WTC11 (cell line): ENCODE measurements at regions not wholly inside any gene's neighbourhood (a gene's known extent, or its start where the extent isn't known, plus 50 kb on each side); places are given as distances from the start of the nearest gene placed in this dataset.

ENCODE experiments used
- ATAC-seq: fragments of 200-7000 bp; cut with Tn5 transposase; 2 replicates; pipeline ENCODE4 v1.10.0; 2021; ENCODE audit warnings: mild to moderate bottlenecking, moderate library complexity
- CTCF ChIA-PET: fragments of 300-600 bp; sonication (Branson Sonifier 250); formaldehyde crosslinking; loops from one replicate; lab custom pipeline; 2021; ENCODE audit warnings: antibody characterized with exemption; lab: Charles Lee
- POLR2A ChIA-PET: fragments of 350-600 bp; sonication (Branson Sonifier 250); formaldehyde crosslinking; loops from one replicate; lab custom pipeline; 2021; ENCODE audit warnings: antibody characterized with exemption; lab: Charles Lee
- DNase-seq: peaks from one replicate; pipeline ENCODE4 v3.0.0; 2021; ENCODE audit warnings: low spot score
- H3K27ac Mint-ChIP-seq: 2 replicates; pipeline ENCODE4 v1.8.0; 2021; ENCODE audit warnings: mixed read lengths
- H3K27me3 Mint-ChIP-seq: 2 replicates; pipeline ENCODE4 v1.8.0; 2021; ENCODE audit warnings: low read depth, mild to moderate bottlenecking, moderate library complexity, mixed read lengths
- H3K36me3 Mint-ChIP-seq: 2 replicates; pipeline ENCODE4 v1.8.0; 2021; ENCODE audit warnings: mixed read lengths
- H3K4me1 Mint-ChIP-seq: 2 replicates; pipeline ENCODE4 v1.8.0; 2022; ENCODE audit warnings: mixed read lengths
- H3K4me3 Mint-ChIP-seq: 2 replicates; pipeline ENCODE4 v1.8.0; 2021; ENCODE audit warnings: mild to moderate bottlenecking, moderate library complexity, mixed read lengths
- H3K9me3 Mint-ChIP-seq: 2 replicates; pipeline ENCODE4 v1.8.0; 2021; ENCODE audit warnings: mixed read lengths
- CBFB ChIP-seq: sonication (generic); formaldehyde crosslinking; IDR thresholded peaks from 2 replicates; pipeline ENCODE4 v1.8.1; 2022; ENCODE audit warnings: mild to moderate bottlenecking, low read depth, missing genetic modification reagents
- FOXJ3 ChIP-seq: sonication (generic); formaldehyde crosslinking; IDR thresholded peaks from 2 replicates; pipeline ENCODE4 v1.9.0; 2021; ENCODE audit warnings: missing genetic modification reagents, mild to moderate bottlenecking, borderline replicate concordance
- KAT7 ChIP-seq: sonication (generic); formaldehyde crosslinking; IDR thresholded peaks from 2 replicates; pipeline ENCODE4 v1.8.1; 2023; ENCODE audit warnings: missing genetic modification reagents, mild to moderate bottlenecking, borderline replicate concordance
- MXD4 ChIP-seq: fragments of 250-450 bp; sonication (Bioruptor Pico); IDR thresholded peaks from 2 replicates; pipeline ENCODE4 v1.8.0; 2021; ENCODE audit warnings: mild to moderate bottlenecking, moderate library complexity, borderline replicate concordance
- NFE2L1 ChIP-seq: sonication (generic); formaldehyde crosslinking; IDR thresholded peaks from 2 replicates; pipeline ENCODE4 v1.8.1; 2023; ENCODE audit warnings: missing genetic modification reagents
- NR2C2 ChIP-seq: sonication (generic); formaldehyde crosslinking; IDR thresholded peaks from 2 replicates; pipeline ENCODE4 v1.8.0; 2022; ENCODE audit warnings: mild to moderate bottlenecking, missing genetic modification reagents
- PRRX2 ChIP-seq: fragments of 250-450 bp; sonication (Bioruptor Pico); IDR thresholded peaks from 2 replicates; pipeline ENCODE4 v1.8.0; 2021; ENCODE audit warnings: mild to moderate bottlenecking
- RELA ChIP-seq: sonication (generic); formaldehyde crosslinking; IDR thresholded peaks from 2 replicates; pipeline ENCODE4 v1.8.1; 2022; ENCODE audit warnings: missing genetic modification reagents, mild to moderate bottlenecking, borderline replicate concordance
- SMAD4 ChIP-seq: sonication (generic); formaldehyde crosslinking; IDR thresholded peaks from 2 replicates; pipeline ENCODE4 v1.8.0; 2022; ENCODE audit warnings: mild to moderate bottlenecking, missing genetic modification reagents
- SOX15 ChIP-seq: fragments of 250-450 bp; sonication (Bioruptor Pico); IDR thresholded peaks from 2 replicates; pipeline ENCODE4 v1.9.0; 2021; ENCODE audit warnings: mild to moderate bottlenecking
- TEAD1 ChIP-seq: sonication (generic); formaldehyde crosslinking; IDR thresholded peaks from 2 replicates; pipeline ENCODE4 v1.8.0; 2022; ENCODE audit warnings: mild to moderate bottlenecking, missing genetic modification reagents
- TEAD4 ChIP-seq: sonication (generic); formaldehyde crosslinking; IDR thresholded peaks from 2 replicates; pipeline ENCODE4 v1.8.0; 2022; ENCODE audit warnings: mild to moderate bottlenecking, missing genetic modification reagents
- ZNF121 ChIP-seq: sonication (generic); formaldehyde crosslinking; IDR thresholded peaks from 2 replicates; pipeline ENCODE4 v1.8.0; 2023; ENCODE audit warnings: missing genetic modification reagents
- TF ChIP-seq, protein P1 (sequence below): fragments of 250-450 bp; sonication (Bioruptor Pico); IDR thresholded peaks from 2 replicates; pipeline ENCODE4 v1.9.0; 2021; ENCODE audit warnings: mild to moderate bottlenecking
- TF ChIP-seq, protein P2 (sequence below): fragments of 250-450 bp; sonication (Bioruptor Pico); IDR thresholded peaks from 2 replicates; pipeline ENCODE4 v1.9.0; 2021; ENCODE audit warnings: moderate library complexity, mild to moderate bottlenecking, inconsistent platforms, borderline replicate concordance
- TF ChIP-seq, protein P3 (sequence below): fragments of 250-450 bp; sonication (Bioruptor Pico); IDR thresholded peaks from 2 replicates; pipeline ENCODE4 v2.1.2; 2022; ENCODE audit warnings: mild to moderate bottlenecking, moderate library complexity
- TF ChIP-seq, protein P4 (sequence below): sonication (generic); formaldehyde crosslinking; IDR thresholded peaks from 2 replicates; pipeline ENCODE4 v1.8.0; 2023; ENCODE audit warnings: mild to moderate bottlenecking, missing genetic modification reagents
- TF ChIP-seq, protein P5 (sequence below): sonication (generic); formaldehyde crosslinking; IDR thresholded peaks from 2 replicates; pipeline ENCODE4 v1.8.1; 2022; ENCODE audit warnings: low read depth, missing genetic modification reagents, borderline replicate concordance
- TF ChIP-seq, protein P6 (sequence below): sonication (generic); formaldehyde crosslinking; IDR thresholded peaks from 2 replicates; pipeline ENCODE4 v1.8.0; 2022; ENCODE audit warnings: mild to moderate bottlenecking, missing genetic modification reagents
- TF ChIP-seq, protein P7 (sequence below): fragments of 250-450 bp; sonication (Bioruptor Pico); IDR thresholded peaks from 2 replicates; pipeline ENCODE4 v1.9.0; 2021; ENCODE audit warnings: mild to moderate bottlenecking
- TF ChIP-seq, protein P8 (sequence below): fragments of 250-450 bp; sonication (Bioruptor Pico); IDR thresholded peaks from 2 replicates; pipeline ENCODE4 v1.9.0; 2021; ENCODE audit warnings: mild to moderate bottlenecking, borderline replicate concordance

DNA sequence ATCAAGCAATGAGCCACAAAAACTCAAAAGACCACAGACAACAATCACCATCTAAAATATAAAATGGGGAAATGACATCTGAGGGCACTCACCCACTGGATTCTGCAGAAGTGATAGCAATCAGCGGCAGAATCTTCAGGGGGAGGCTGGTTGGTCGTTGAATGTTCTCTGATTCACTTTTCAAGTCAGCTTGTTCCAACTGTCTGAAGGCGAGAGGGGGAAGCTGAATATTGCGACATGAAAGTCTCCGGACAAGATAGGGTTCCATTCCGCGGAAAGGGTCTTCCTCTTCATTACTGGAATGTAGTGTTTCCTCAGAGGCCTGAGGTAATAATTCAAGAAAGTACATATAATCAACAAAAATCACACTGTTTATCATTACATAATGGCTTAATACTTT lies 94.9 kb upstream of the PDE4D start:
- no peak for DNase-seq
- POLR2A ChIA-PET: no interaction called here
- TF ChIP-seq MXD4 (CRISPR knock-in tag) (no peak), KAT7 (CRISPR knock-in tag) (no peak), FOXJ3 (CRISPR knock-in tag) (no peak), NR2C2 (no peak), TEAD4 (CRISPR knock-in tag) (no peak), TEAD1 (CRISPR knock-in tag) (no peak), CBFB (CRISPR knock-in tag) (no peak), RELA (no peak), ZNF121 (CRISPR knock-in tag) (no peak)
- TF ChIP-seq, protein P1, sequence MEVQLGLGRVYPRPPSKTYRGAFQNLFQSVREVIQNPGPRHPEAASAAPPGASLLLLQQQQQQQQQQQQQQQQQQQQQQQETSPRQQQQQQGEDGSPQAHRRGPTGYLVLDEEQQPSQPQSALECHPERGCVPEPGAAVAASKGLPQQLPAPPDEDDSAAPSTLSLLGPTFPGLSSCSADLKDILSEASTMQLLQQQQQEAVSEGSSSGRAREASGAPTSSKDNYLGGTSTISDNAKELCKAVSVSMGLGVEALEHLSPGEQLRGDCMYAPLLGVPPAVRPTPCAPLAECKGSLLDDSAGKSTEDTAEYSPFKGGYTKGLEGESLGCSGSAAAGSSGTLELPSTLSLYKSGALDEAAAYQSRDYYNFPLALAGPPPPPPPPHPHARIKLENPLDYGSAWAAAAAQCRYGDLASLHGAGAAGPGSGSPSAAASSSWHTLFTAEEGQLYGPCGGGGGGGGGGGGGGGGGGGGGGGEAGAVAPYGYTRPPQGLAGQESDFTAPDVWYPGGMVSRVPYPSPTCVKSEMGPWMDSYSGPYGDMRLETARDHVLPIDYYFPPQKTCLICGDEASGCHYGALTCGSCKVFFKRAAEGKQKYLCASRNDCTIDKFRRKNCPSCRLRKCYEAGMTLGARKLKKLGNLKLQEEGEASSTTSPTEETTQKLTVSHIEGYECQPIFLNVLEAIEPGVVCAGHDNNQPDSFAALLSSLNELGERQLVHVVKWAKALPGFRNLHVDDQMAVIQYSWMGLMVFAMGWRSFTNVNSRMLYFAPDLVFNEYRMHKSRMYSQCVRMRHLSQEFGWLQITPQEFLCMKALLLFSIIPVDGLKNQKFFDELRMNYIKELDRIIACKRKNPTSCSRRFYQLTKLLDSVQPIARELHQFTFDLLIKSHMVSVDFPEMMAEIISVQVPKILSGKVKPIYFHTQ: no peak
- TF ChIP-seq, protein P2, sequence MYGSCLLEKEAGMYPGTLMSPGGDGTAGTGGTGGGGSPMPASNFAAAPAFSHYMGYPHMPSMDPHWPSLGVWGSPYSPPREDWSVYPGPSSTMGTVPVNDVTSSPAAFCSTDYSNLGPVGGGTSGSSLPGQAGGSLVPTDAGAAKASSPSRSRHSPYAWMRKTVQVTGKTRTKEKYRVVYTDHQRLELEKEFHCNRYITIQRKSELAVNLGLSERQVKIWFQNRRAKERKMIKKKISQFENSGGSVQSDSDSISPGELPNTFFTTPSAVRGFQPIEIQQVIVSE: no peak
- Mint-ChIP-seq H3K4me1 (no peaks in the 10 kb centered on the region), H3K9me3 (no peaks in the 10 kb centered on the region), H3K4me3 (no peak overlapping the region), H3K36me3 (no peaks in the 10 kb centered on the region), H3K27me3 (no peaks in the 10 kb centered on the region), H3K27ac (no peak overlapping the region)
- no peak for ATAC-seq
- CTCF ChIA-PET: no interaction called here

DNA sequence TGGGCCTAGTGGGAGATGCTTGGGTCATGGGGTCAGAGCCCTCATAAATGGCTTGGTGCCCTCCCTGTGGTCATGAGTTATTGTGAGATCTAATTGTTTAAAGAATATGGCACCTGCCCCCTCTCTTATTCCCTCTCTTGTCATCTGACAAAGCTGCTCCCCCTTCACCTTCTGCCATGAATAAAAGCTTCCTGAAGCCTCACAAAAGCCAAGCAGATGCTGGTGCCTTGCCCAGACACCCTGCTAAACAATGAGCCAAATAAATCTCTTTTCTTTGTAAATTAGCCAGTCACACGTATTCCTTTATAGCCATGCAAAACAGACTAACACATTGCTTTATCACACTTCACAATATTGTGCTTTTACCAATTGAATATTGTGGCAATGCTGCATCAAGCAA lies 82.8 kb upstream of the PDE4D start:
- H3K27ac Mint-ChIP-seq: no peak overlapping the region
- no peak overlapping the region for H3K4me3 Mint-ChIP-seq
- no peak for DNase-seq
- ChIA-PET CTCF (no interaction called here), POLR2A (no interaction called here)
- no peaks in the 10 kb centered on the region for H3K27me3 Mint-ChIP-seq
- H3K4me1 Mint-ChIP-seq: no peaks in the 10 kb centered on the region
- no peaks in the 10 kb centered on the region for H3K36me3 Mint-ChIP-seq
- no peak for ATAC-seq
- no peaks in the 10 kb centered on the region for H3K9me3 Mint-ChIP-seq
- no peak for TF ChIP-seq ZNF121 (CRISPR knock-in tag)
- TF ChIP-seq SOX15 (CRISPR knock-in tag): no peak
- TF ChIP-seq, protein P3, sequence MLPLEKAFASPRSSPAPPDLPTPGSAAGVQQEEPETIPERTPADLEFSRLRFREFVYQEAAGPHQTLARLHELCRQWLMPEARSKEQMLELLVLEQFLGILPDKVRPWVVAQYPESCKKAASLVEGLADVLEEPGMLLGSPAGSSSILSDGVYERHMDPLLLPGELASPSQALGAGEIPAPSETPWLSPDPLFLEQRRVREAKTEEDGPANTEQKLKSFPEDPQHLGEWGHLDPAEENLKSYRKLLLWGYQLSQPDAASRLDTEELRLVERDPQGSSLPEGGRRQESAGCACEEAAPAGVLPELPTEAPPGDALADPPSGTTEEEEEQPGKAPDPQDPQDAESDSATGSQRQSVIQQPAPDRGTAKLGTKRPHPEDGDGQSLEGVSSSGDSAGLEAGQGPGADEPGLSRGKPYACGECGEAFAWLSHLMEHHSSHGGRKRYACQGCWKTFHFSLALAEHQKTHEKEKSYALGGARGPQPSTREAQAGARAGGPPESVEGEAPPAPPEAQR (CRISPR knock-in tag): no peak
- TF ChIP-seq NR2C2: no peak
- TF ChIP-seq PRRX2: no peak
- TF ChIP-seq, protein P4, sequence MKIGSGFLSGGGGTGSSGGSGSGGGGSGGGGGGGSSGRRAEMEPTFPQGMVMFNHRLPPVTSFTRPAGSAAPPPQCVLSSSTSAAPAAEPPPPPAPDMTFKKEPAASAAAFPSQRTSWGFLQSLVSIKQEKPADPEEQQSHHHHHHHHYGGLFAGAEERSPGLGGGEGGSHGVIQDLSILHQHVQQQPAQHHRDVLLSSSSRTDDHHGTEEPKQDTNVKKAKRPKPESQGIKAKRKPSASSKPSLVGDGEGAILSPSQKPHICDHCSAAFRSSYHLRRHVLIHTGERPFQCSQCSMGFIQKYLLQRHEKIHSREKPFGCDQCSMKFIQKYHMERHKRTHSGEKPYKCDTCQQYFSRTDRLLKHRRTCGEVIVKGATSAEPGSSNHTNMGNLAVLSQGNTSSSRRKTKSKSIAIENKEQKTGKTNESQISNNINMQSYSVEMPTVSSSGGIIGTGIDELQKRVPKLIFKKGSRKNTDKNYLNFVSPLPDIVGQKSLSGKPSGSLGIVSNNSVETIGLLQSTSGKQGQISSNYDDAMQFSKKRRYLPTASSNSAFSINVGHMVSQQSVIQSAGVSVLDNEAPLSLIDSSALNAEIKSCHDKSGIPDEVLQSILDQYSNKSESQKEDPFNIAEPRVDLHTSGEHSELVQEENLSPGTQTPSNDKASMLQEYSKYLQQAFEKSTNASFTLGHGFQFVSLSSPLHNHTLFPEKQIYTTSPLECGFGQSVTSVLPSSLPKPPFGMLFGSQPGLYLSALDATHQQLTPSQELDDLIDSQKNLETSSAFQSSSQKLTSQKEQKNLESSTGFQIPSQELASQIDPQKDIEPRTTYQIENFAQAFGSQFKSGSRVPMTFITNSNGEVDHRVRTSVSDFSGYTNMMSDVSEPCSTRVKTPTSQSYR: no peak
- TF ChIP-seq, protein P5, sequence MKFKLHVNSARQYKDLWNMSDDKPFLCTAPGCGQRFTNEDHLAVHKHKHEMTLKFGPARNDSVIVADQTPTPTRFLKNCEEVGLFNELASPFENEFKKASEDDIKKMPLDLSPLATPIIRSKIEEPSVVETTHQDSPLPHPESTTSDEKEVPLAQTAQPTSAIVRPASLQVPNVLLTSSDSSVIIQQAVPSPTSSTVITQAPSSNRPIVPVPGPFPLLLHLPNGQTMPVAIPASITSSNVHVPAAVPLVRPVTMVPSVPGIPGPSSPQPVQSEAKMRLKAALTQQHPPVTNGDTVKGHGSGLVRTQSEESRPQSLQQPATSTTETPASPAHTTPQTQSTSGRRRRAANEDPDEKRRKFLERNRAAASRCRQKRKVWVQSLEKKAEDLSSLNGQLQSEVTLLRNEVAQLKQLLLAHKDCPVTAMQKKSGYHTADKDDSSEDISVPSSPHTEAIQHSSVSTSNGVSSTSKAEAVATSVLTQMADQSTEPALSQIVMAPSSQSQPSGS: no peak
- TF ChIP-seq, protein P6, sequence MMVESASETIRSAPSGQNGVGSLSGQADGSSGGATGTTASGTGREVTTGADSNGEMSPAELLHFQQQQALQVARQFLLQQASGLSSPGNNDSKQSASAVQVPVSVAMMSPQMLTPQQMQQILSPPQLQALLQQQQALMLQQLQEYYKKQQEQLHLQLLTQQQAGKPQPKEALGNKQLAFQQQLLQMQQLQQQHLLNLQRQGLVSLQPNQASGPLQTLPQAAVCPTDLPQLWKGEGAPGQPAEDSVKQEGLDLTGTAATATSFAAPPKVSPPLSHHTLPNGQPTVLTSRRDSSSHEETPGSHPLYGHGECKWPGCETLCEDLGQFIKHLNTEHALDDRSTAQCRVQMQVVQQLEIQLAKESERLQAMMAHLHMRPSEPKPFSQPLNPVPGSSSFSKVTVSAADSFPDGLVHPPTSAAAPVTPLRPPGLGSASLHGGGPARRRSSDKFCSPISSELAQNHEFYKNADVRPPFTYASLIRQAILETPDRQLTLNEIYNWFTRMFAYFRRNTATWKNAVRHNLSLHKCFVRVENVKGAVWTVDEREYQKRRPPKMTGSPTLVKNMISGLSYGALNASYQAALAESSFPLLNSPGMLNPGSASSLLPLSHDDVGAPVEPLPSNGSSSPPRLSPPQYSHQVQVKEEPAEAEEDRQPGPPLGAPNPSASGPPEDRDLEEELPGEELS (CRISPR knock-in tag): no peak
- TF ChIP-seq, protein P7, sequence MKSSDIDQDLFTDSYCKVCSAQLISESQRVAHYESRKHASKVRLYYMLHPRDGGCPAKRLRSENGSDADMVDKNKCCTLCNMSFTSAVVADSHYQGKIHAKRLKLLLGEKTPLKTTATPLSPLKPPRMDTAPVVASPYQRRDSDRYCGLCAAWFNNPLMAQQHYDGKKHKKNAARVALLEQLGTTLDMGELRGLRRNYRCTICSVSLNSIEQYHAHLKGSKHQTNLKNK (CRISPR knock-in tag): no peak
- TF ChIP-seq SMAD4 (CRISPR knock-in tag): no peak
- no peak for TF ChIP-seq NFE2L1
- TF ChIP-seq, protein P8, sequence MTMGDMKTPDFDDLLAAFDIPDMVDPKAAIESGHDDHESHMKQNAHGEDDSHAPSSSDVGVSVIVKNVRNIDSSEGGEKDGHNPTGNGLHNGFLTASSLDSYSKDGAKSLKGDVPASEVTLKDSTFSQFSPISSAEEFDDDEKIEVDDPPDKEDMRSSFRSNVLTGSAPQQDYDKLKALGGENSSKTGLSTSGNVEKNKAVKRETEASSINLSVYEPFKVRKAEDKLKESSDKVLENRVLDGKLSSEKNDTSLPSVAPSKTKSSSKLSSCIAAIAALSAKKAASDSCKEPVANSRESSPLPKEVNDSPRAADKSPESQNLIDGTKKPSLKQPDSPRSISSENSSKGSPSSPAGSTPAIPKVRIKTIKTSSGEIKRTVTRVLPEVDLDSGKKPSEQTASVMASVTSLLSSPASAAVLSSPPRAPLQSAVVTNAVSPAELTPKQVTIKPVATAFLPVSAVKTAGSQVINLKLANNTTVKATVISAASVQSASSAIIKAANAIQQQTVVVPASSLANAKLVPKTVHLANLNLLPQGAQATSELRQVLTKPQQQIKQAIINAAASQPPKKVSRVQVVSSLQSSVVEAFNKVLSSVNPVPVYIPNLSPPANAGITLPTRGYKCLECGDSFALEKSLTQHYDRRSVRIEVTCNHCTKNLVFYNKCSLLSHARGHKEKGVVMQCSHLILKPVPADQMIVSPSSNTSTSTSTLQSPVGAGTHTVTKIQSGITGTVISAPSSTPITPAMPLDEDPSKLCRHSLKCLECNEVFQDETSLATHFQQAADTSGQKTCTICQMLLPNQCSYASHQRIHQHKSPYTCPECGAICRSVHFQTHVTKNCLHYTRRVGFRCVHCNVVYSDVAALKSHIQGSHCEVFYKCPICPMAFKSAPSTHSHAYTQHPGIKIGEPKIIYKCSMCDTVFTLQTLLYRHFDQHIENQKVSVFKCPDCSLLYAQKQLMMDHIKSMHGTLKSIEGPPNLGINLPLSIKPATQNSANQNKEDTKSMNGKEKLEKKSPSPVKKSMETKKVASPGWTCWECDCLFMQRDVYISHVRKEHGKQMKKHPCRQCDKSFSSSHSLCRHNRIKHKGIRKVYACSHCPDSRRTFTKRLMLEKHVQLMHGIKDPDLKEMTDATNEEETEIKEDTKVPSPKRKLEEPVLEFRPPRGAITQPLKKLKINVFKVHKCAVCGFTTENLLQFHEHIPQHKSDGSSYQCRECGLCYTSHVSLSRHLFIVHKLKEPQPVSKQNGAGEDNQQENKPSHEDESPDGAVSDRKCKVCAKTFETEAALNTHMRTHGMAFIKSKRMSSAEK (CRISPR knock-in tag): no peak
